ENCODE measurements at regions not wholly inside any gene's neighbourhood (a gene's known extent, or its start where the extent isn't known, plus 50 kb on each side); places are given as distances from the start of the nearest gene placed in this dataset.

DNA sequence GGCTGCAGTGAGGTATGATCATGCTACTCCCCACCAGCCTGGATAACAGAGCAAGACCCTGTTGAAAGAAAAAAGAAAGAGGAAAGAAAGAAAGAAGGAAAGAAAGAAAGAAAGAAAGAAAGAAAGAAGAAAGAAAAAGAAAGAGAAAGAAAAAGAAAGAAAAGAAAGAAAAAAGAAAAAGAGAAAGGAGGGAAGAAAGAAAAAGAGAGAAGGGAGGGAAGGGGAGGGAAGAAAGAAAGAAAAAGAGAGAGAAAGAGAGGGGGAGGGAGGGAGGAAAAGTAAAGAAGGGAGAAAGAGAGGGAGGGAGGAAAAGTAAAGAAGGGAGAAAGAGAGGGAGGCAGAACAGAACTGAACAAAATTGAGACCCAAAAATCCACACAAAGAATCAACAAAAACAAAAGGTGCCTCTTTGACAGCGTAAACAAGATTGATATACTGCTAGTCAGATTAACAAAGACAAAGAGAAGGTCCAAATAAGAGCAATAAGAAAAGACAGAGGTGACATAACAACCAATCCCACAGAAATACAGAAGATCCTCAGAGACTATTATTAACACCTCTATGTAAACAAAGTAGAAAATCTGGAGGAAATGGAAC, 293.9 kb upstream of the AMIGO2 start:
- TF ChIP-seq, protein P1, sequence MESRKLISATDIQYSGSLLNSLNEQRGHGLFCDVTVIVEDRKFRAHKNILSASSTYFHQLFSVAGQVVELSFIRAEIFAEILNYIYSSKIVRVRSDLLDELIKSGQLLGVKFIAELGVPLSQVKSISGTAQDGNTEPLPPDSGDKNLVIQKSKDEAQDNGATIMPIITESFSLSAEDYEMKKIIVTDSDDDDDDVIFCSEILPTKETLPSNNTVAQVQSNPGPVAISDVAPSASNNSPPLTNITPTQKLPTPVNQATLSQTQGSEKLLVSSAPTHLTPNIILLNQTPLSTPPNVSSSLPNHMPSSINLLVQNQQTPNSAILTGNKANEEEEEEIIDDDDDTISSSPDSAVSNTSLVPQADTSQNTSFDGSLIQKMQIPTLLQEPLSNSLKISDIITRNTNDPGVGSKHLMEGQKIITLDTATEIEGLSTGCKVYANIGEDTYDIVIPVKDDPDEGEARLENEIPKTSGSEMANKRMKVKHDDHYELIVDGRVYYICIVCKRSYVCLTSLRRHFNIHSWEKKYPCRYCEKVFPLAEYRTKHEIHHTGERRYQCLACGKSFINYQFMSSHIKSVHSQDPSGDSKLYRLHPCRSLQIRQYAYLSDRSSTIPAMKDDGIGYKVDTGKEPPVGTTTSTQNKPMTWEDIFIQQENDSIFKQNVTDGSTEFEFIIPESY (IDR thresholded peaks at IDR 0.05): no peak
- TF ChIP-seq FOXA2 (IDR thresholded peaks at IDR 0.05): no peak
- no peak for TF ChIP-seq RXRA (IDR thresholded peaks at IDR 0.05)
- no peak for TF ChIP-seq FOXA1 (IDR thresholded peaks at IDR 0.05)
- TF ChIP-seq, protein P2, sequence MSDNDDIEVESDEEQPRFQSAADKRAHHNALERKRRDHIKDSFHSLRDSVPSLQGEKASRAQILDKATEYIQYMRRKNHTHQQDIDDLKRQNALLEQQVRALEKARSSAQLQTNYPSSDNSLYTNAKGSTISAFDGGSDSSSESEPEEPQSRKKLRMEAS (IDR thresholded peaks at IDR 0.05): no peak
- TF ChIP-seq, protein P3, sequence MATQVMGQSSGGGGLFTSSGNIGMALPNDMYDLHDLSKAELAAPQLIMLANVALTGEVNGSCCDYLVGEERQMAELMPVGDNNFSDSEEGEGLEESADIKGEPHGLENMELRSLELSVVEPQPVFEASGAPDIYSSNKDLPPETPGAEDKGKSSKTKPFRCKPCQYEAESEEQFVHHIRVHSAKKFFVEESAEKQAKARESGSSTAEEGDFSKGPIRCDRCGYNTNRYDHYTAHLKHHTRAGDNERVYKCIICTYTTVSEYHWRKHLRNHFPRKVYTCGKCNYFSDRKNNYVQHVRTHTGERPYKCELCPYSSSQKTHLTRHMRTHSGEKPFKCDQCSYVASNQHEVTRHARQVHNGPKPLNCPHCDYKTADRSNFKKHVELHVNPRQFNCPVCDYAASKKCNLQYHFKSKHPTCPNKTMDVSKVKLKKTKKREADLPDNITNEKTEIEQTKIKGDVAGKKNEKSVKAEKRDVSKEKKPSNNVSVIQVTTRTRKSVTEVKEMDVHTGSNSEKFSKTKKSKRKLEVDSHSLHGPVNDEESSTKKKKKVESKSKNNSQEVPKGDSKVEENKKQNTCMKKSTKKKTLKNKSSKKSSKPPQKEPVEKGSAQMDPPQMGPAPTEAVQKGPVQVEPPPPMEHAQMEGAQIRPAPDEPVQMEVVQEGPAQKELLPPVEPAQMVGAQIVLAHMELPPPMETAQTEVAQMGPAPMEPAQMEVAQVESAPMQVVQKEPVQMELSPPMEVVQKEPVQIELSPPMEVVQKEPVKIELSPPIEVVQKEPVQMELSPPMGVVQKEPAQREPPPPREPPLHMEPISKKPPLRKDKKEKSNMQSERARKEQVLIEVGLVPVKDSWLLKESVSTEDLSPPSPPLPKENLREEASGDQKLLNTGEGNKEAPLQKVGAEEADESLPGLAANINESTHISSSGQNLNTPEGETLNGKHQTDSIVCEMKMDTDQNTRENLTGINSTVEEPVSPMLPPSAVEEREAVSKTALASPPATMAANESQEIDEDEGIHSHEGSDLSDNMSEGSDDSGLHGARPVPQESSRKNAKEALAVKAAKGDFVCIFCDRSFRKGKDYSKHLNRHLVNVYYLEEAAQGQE (IDR thresholded peaks at IDR 0.05): no peak
- no peak for TF ChIP-seq TAF1 (conservative IDR thresholded peaks at IDR 0.05)
- TF ChIP-seq HNF4G (IDR thresholded peaks at IDR 0.05): no peak
- TF ChIP-seq RAD21 (IDR thresholded peaks at IDR 0.05): no peak
- TF ChIP-seq NR2F2 (IDR thresholded peaks at IDR 0.05): no peak
- TF ChIP-seq, protein P4, sequence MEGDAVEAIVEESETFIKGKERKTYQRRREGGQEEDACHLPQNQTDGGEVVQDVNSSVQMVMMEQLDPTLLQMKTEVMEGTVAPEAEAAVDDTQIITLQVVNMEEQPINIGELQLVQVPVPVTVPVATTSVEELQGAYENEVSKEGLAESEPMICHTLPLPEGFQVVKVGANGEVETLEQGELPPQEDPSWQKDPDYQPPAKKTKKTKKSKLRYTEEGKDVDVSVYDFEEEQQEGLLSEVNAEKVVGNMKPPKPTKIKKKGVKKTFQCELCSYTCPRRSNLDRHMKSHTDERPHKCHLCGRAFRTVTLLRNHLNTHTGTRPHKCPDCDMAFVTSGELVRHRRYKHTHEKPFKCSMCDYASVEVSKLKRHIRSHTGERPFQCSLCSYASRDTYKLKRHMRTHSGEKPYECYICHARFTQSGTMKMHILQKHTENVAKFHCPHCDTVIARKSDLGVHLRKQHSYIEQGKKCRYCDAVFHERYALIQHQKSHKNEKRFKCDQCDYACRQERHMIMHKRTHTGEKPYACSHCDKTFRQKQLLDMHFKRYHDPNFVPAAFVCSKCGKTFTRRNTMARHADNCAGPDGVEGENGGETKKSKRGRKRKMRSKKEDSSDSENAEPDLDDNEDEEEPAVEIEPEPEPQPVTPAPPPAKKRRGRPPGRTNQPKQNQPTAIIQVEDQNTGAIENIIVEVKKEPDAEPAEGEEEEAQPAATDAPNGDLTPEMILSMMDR (IDR thresholded peaks at IDR 0.05; ENCODE audit: low read depth, low read length, missing input control): no peak
- TF ChIP-seq EGR1 (IDR thresholded peaks at IDR 0.05; ENCODE audit: low read depth in 2 of 2): no peak
- Histone ChIP-seq H3K4me1 (ENCODE audit: control insufficient read depth in 4 of 4, insufficient read depth in 4 of 4, low read length in 3 of 4) (peaks cover 2 to 16% (median 7%) of the 10 kb centered on the region in 4 donors), H3K27ac (ENCODE audit: low read depth in 1 of 2, low read length in 2 of 2) (no peak overlapping the region), H3K9ac (ENCODE audit: low read depth in 1 of 2, low read length in 2 of 2) (no peak overlapping the region), H3K36me3 (ENCODE audit: control insufficient read depth in 4 of 4, insufficient read depth in 3 of 4, low read depth in 1 of 4, low read length in 3 of 4) (no peaks in the 10 kb centered on the region), H3K9me3 (ENCODE audit: control insufficient read depth in 4 of 4, low read length in 3 of 4) (no peaks in the 10 kb centered on the region), H3K27me3 (ENCODE audit: control insufficient read depth in 4 of 4, insufficient read depth in 4 of 4, low read length in 3 of 4) (no peaks in the 10 kb centered on the region), H3K4me3 (ENCODE audit: low read depth in 1 of 3, low read length in 3 of 3) (no peak overlapping the region)
- WGBS: 92% methylated on average over 1 of the region's 1 CpG
- DNase-seq (ENCODE audit: low spot score): no peak

DNA sequence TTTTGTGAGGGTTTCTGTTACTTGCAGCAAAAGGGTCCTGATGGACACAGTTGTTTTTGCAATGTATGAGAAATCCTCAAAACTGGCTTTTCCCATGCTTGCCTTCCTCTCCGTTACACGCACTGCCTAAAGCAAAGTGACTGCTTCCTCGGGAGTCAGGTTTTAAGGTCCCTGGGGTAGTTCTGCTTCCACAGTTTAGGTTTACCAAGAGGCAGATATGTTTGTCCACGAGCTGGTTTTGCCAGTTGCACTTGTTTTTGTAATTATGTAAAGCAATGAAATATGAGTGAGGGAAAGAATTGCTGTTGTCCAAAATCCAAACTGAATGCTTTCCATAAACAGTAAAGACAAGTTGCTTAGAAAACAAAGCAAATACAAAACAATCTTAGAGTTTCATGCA, 290.7 kb upstream of the AMIGO2 start:
- H3K9me3 ChIP-seq (ENCODE audit: control insufficient read depth in 4 of 4, low read length in 3 of 4): no peaks in the 10 kb centered on the region
- no peak overlapping the region for H3K4me3 ChIP-seq (ENCODE audit: low read depth in 1 of 3, low read length in 3 of 3)
- DNase-seq (ENCODE audit: low spot score): no peak
- no peak overlapping the region for H3K27ac ChIP-seq (ENCODE audit: low read depth in 1 of 2, low read length in 2 of 2)
- no peak overlapping the region for H3K9ac ChIP-seq (ENCODE audit: low read depth in 1 of 2, low read length in 2 of 2)
- no peaks in the 10 kb centered on the region for H3K36me3 ChIP-seq (ENCODE audit: control insufficient read depth in 4 of 4, insufficient read depth in 3 of 4, low read depth in 1 of 4, low read length in 3 of 4)
- H3K4me1 ChIP-seq (ENCODE audit: control insufficient read depth in 4 of 4, insufficient read depth in 4 of 4, low read length in 3 of 4): peaks cover 0 to 1% (median 0%) of the 10 kb centered on the region in 4 donors
- WGBS: 89% methylated on average over 4 of the region's 4 CpGs
- TF ChIP-seq YY1 (IDR thresholded peaks at IDR 0.05): no peak
- TF ChIP-seq, protein P2 (IDR thresholded peaks at IDR 0.05): no peak
- TF ChIP-seq, protein P1 (IDR thresholded peaks at IDR 0.05): no peak
- H3K27me3 ChIP-seq (ENCODE audit: control insufficient read depth in 4 of 4, insufficient read depth in 4 of 4, low read length in 3 of 4): no peaks in the 10 kb centered on the region
